ENCODE measurements at regions not wholly inside any gene's neighbourhood (a gene's known extent, or its start where the extent isn't known, plus 50 kb on each side); places are given as distances from the start of the nearest gene placed in this dataset.

- no peak for DNase-seq (ENCODE audit: low read depth in 2 of 2, low spot score in 1 of 2)
Observed at GRCh38 chr12:91863702-91864101, 281.9 kb downstream of the BTG1 start.

GRCh38 chr12:91861554-91861953 is 284.1 kb downstream of the BTG1 start:
- no peak for DNase-seq (ENCODE audit: low read depth in 2 of 2, low spot score in 1 of 2)

GRCh38 chr12:91859347-91859746 is 286.3 kb downstream of the BTG1 start:
- DNase-seq (ENCODE audit: low read depth in 2 of 2, low spot score in 1 of 2), result no peak

- DNase-seq (ENCODE audit: low read depth in 2 of 2, low spot score in 1 of 2), result no peak
Observed at GRCh38 chr12:91857813-91858542, 287.7 kb downstream of the BTG1 start.

GRCh38 chr12:91854725-91855124 is 290.9 kb downstream of the BTG1 start:
- DNase-seq (ENCODE audit: low read depth in 2 of 2, low spot score in 1 of 2), result no peak

- DNase-seq (ENCODE audit: low read depth in 2 of 2, low spot score in 1 of 2), result no peak
Observed at GRCh38 chr12:91853350-91854127, 292.1 kb downstream of the BTG1 start.

GRCh38 chr12:91852634-91853033 is 293.0 kb downstream of the BTG1 start:
- no peak for DNase-seq (ENCODE audit: low read depth in 2 of 2, low spot score in 1 of 2)

GRCh38 chr12:91851741-91852477 is 293.7 kb downstream of the BTG1 start:
- no peak for DNase-seq (ENCODE audit: low read depth in 2 of 2, low spot score in 1 of 2)

- no peak for DNase-seq (ENCODE audit: low read depth in 2 of 2, low spot score in 1 of 2)
Observed at GRCh38 chr12:91846466-91847055, 299.1 kb downstream of the BTG1 start.

- DNase-seq (ENCODE audit: low read depth in 2 of 2, low spot score in 1 of 2), result no peak
Observed at GRCh38 chr12:91845365-91845764, 300.3 kb downstream of the BTG1 start.

GRCh38 chr12:91841822-91842221 is 303.8 kb downstream of the BTG1 start:
- no peak for DNase-seq (ENCODE audit: low read depth in 2 of 2, low spot score in 1 of 2)

- no peak for DNase-seq (ENCODE audit: low read depth in 2 of 2, low spot score in 1 of 2)
Observed at GRCh38 chr12:91836696-91837095, 308.9 kb downstream of the BTG1 start.

- DNase-seq (ENCODE audit: low read depth in 2 of 2, low spot score in 1 of 2), result no peak
Observed at GRCh38 chr12:91836264-91836663, 309.4 kb downstream of the BTG1 start.

- no peak for DNase-seq (ENCODE audit: low read depth in 2 of 2, low spot score in 1 of 2)
Observed at GRCh38 chr12:91835693-91836092, 310.0 kb downstream of the BTG1 start.

GRCh38 chr12:91833780-91834359 is 311.8 kb downstream of the BTG1 start:
- no peak for DNase-seq (ENCODE audit: low read depth in 2 of 2, low spot score in 1 of 2)

GRCh38 chr12:91825999-91826398 is 319.6 kb downstream of the BTG1 start:
- no peak for DNase-seq (ENCODE audit: low read depth in 2 of 2, low spot score in 1 of 2)

GRCh38 chr12:91824991-91825390 is 320.7 kb downstream of the BTG1 start:
- DNase-seq (ENCODE audit: low read depth in 2 of 2, low spot score in 1 of 2), result no peak

GRCh38 chr12:91819132-91819447 is 326.6 kb downstream of the BTG1 start:
- no peak for DNase-seq (ENCODE audit: low read depth in 2 of 2, low spot score in 1 of 2)

GRCh38 chr12:91818227-91819131 is 327.2 kb downstream of the BTG1 start:
- no peak for DNase-seq (ENCODE audit: low read depth in 2 of 2, low spot score in 1 of 2)

GRCh38 chr12:91817517-91817916 is 328.1 kb downstream of the BTG1 start:
- DNase-seq (ENCODE audit: low read depth in 2 of 2, low spot score in 1 of 2), result no peak
